Activated naive CD8-positive, alpha-beta T cell (primary cell): ENCODE measurements at regions not wholly inside any gene's neighbourhood (a gene's known extent, or its start where the extent isn't known, plus 50 kb on each side); places are given as distances from the start of the nearest gene placed in this dataset.

Source experiments
- H3K27ac Mint-ChIP-seq: one replicate; pipeline ENCODE4 v1.8.0; 2021; ENCODE audit warnings: mixed read lengths
- H3K27me3 Mint-ChIP-seq: one replicate; pipeline ENCODE4 v1.8.0; 2021; ENCODE audit warnings: mixed read lengths
- H3K36me3 Mint-ChIP-seq: one replicate; pipeline ENCODE4 v1.8.0; 2021; ENCODE audit warnings: mixed read lengths
- H3K4me1 Mint-ChIP-seq: one replicate; pipeline ENCODE4 v1.8.0; 2021; ENCODE audit warnings: low read depth, mixed read lengths
- H3K4me3 Mint-ChIP-seq: one replicate; pipeline ENCODE4 v1.8.0; 2021; ENCODE audit warnings: mild to moderate bottlenecking, mixed read lengths
- H3K9me3 Mint-ChIP-seq: one replicate; pipeline ENCODE4 v1.8.0; 2021; ENCODE audit warnings: low read depth, mixed read lengths

- Mint-ChIP-seq H3K4me3 (no peak overlapping the region), H3K27me3 (peaks cover 7% of the 10 kb centered on the region), H3K36me3 (no peaks in the 10 kb centered on the region), H3K9me3 (peaks cover 10% of the 10 kb centered on the region), H3K4me1 (no peaks in the 10 kb centered on the region), H3K27ac (no peak overlapping the region)
These were observed 129.4 kb upstream of the TENM3 start for GRCh38 chr4:182113779-182114178.

DNA sequence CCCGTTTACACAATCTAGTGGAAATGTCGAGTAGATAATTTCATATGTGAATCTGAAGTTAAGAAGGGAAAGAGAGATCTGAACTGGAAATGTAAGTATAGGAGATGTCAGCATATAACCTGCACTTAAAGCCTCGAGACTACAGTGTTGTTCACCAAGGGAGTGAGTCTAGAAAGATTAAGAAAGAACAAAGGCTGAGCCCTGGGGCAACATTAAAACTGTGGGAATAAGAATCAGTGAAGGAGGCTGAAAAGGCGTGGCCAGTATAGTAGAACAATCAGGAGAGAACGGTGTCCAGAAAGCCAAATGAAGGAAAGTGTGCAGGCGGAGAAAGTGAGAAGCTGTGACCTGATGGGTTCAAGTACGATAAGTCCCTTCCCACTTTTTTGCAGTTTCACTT, 118.8 kb upstream of the TENM3 start:
- no peak overlapping the region for H3K4me3 Mint-ChIP-seq
- H3K27me3 Mint-ChIP-seq = no peaks in the 10 kb centered on the region
- H3K27ac Mint-ChIP-seq = no peak overlapping the region
- H3K9me3 Mint-ChIP-seq = peaks cover 22% of the 10 kb centered on the region
- H3K4me1 Mint-ChIP-seq = no peaks in the 10 kb centered on the region
- no peaks in the 10 kb centered on the region for H3K36me3 Mint-ChIP-seq

DNA sequence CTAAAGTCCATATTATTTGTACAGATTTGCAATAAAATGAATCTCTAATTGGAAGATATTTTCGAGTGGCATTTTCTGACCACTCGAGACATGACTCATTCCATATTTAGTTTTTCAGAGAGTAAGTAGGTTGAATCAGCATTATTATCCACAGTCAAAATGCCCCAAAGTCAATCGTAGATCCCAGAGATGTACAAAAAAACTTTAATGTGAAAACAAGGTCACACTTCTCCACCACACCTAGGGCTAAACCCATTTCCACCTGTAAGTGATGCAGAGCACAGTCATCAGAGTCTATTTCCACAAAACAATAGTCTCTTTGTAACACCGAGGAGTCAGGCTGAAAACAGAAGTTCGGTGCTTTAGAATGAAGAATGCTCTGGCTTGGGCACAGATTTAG, 117.1 kb upstream of the TENM3 start:
- Mint-ChIP-seq H3K27me3 (no peaks in the 10 kb centered on the region), H3K9me3 (peaks cover 16% of the 10 kb centered on the region), H3K27ac (no peak overlapping the region), H3K36me3 (no peaks in the 10 kb centered on the region), H3K4me1 (no peaks in the 10 kb centered on the region), H3K4me3 (no peak overlapping the region)

- Mint-ChIP-seq H3K27me3 (no peaks in the 10 kb centered on the region), H3K36me3 (no peaks in the 10 kb centered on the region)
These were observed 116.6 kb upstream of the TENM3 start for GRCh38 chr4:182126603-182127002.

DNA sequence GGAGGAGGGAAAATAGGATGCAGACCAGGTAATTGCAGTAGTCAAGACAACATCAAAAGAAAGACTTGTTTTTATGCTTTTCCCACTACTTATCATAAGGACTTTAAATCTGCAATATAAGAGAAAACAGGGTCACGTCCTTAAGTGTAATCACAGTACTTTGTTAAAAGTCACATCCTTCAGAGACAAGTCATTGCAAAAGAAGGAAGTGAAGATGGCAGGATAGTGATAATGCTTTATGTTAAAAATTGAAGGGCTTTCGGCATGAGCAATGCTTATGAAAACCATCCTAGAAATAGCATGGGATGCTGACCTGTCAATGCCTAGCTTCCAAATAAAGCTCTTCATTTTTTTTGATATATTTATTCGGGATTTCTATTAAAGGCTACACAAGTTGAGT, 110.2 kb upstream of the TENM3 start:
- no peaks in the 10 kb centered on the region for H3K36me3 Mint-ChIP-seq
- H3K9me3 Mint-ChIP-seq = no peaks in the 10 kb centered on the region
- no peaks in the 10 kb centered on the region for H3K4me1 Mint-ChIP-seq
- no peak overlapping the region for H3K27ac Mint-ChIP-seq
- peaks cover 7% of the 10 kb centered on the region for H3K27me3 Mint-ChIP-seq
- H3K4me3 Mint-ChIP-seq = no peak overlapping the region

More at GRCh38 chr4:182126603-182127002, 116.6 kb upstream of the TENM3 start:
- H3K4me3 Mint-ChIP-seq = no peak overlapping the region
- H3K27ac Mint-ChIP-seq = no peak overlapping the region
- no peaks in the 10 kb centered on the region for H3K4me1 Mint-ChIP-seq
- peaks cover 16% of the 10 kb centered on the region for H3K9me3 Mint-ChIP-seq

DNA sequence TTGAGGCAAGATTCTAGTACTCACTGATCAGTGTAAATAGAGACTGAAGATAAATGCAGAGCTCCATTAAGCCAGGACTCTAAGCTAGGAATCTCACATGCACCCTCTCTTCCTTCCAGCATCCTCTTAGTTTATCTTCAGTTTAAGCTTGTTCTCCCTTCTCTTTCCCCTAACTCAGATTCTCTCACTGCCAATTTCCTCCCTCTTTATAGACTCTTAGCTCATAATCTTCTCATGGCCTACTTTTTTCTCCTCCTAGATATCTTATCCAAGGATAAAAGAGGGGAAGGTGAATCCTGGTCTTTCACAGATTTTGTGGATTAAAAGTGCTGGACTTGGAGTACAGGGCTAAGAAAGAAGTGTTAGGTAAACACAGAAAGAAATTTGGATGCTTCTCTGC, 108.9 kb upstream of the TENM3 start:
- Mint-ChIP-seq H3K36me3 (no peaks in the 10 kb centered on the region), H3K4me3 (no peak overlapping the region), H3K4me1 (no peaks in the 10 kb centered on the region), H3K27me3 (peaks cover 13% of the 10 kb centered on the region), H3K9me3 (no peaks in the 10 kb centered on the region), H3K27ac (no peak overlapping the region)

- H3K4me1 Mint-ChIP-seq = peaks cover under 1% of the 10 kb centered on the region
- no peak overlapping the region for H3K27ac Mint-ChIP-seq
- H3K9me3 Mint-ChIP-seq = no peaks in the 10 kb centered on the region
- H3K27me3 Mint-ChIP-seq = peaks cover 16% of the 10 kb centered on the region
- no peak overlapping the region for H3K4me3 Mint-ChIP-seq
- no peaks in the 10 kb centered on the region for H3K36me3 Mint-ChIP-seq
These were observed 107.0 kb upstream of the TENM3 start for GRCh38 chr4:182136201-182136600.

- no peaks in the 10 kb centered on the region for H3K36me3 Mint-ChIP-seq
- no peak overlapping the region for H3K27ac Mint-ChIP-seq
- H3K4me1 Mint-ChIP-seq = peaks cover 5% of the 10 kb centered on the region
- H3K27me3 Mint-ChIP-seq = peaks cover 26% of the 10 kb centered on the region
- no peaks in the 10 kb centered on the region for H3K9me3 Mint-ChIP-seq
- no peak overlapping the region for H3K4me3 Mint-ChIP-seq
These were observed 105.9 kb upstream of the TENM3 start for GRCh38 chr4:182137343-182137742.

DNA sequence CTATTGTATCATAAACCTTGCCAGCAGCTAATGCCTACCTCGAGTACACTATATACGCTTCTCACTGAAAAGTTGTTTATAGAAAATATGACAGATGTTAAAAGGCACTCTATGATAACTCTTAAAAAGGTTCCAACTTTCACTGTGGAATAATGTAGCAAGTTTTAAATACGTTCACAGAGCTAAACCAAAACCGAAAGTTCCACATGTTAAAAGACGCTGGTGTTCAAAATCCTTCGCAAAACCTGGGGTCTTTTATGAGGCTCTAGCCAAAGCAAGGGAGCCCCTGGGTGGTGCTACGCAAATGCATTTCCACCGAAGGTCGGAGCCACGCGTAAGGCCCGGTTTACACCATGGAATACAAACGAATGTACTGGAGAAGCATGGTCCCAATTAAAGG, 103.7 kb upstream of the TENM3 start:
- peaks cover 19% of the 10 kb centered on the region for H3K4me1 Mint-ChIP-seq
- peaks cover 34% of the 10 kb centered on the region for H3K27me3 Mint-ChIP-seq
- H3K9me3 Mint-ChIP-seq = no peaks in the 10 kb centered on the region
- no peak overlapping the region for H3K27ac Mint-ChIP-seq
- H3K4me3 Mint-ChIP-seq = no peak overlapping the region
- no peaks in the 10 kb centered on the region for H3K36me3 Mint-ChIP-seq

- H3K27ac Mint-ChIP-seq = no peak overlapping the region
- H3K27me3 Mint-ChIP-seq = peaks cover 39% of the 10 kb centered on the region
- H3K36me3 Mint-ChIP-seq = no peaks in the 10 kb centered on the region
- H3K4me1 Mint-ChIP-seq = peaks cover 24% of the 10 kb centered on the region
- no peaks in the 10 kb centered on the region for H3K9me3 Mint-ChIP-seq
- no peak overlapping the region for H3K4me3 Mint-ChIP-seq
These were observed 102.7 kb upstream of the TENM3 start for GRCh38 chr4:182140547-182140946.

DNA sequence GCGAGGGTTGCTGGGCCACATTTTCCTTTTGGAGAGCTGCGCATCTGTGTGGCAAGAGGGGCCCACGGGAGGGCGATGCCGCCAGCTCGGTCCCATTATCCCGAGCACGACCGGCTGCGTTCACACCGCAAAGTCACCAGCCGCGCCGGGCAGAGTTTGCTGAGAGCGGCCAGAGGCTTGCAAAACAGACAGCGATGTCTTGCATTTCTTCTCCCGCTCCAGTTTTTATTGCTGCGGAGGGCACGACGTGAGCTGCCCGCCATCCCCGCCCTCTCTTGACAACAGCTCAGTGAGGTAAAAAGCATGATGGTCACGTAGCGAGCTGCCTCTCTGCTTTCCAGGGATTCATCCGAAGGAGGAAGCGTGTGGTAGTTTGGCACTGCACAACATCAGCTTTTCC, 102.1 kb upstream of the TENM3 start:
- Mint-ChIP-seq H3K36me3 (no peaks in the 10 kb centered on the region), H3K9me3 (no peaks in the 10 kb centered on the region), H3K27ac (no peak overlapping the region), H3K27me3 (peaks cover 42% of the 10 kb centered on the region), H3K4me3 (no peak overlapping the region), H3K4me1 (peaks cover 24% of the 10 kb centered on the region)

DNA sequence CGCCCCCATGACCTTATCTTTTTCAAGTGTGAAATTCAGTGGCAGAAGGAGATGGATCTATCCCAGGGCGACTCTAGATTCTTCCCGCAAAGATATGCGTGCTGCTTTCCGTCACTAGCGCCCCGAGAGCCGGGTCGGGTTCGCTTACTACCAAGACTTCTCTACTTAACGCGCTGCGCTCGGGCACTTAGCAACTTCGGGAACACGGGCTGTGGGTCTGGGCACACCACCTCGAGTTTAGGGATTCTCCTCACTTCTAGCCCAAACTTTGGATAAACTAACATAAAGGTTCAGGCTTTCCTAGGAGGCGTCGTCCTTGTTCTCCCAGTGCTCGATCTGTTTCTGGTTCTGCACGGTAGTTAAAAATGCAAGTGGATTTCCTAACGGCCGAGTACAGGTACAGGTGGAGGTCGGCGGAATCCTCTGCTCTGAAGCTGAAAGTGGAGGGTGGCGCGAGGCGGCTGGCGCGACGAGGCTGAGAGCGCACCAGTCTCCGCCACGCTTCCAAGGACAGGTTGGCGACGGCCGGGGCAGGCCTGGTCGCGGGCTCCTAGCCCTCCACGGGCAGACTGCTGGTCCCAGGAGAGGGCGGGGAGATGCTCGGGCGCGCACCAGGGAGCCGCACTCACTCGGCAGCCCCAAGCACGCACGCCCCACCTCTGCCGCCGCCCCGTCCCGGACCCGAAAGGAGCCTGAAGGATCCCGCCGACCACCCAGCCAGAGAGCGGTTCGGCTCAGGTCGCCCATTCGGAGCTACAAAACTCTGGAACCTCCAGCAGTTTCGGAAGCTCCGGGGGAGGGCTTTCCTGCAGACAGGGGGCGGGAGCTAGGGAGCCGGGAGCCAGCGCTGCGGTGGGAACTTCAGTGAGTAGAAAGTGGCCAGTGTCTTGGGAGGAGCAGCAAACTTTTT, 100.8 kb upstream of the TENM3 start:
- Mint-ChIP-seq H3K27me3 (peaks cover 46% of the 10 kb centered on the region), H3K36me3 (no peaks in the 10 kb centered on the region)

DNA sequence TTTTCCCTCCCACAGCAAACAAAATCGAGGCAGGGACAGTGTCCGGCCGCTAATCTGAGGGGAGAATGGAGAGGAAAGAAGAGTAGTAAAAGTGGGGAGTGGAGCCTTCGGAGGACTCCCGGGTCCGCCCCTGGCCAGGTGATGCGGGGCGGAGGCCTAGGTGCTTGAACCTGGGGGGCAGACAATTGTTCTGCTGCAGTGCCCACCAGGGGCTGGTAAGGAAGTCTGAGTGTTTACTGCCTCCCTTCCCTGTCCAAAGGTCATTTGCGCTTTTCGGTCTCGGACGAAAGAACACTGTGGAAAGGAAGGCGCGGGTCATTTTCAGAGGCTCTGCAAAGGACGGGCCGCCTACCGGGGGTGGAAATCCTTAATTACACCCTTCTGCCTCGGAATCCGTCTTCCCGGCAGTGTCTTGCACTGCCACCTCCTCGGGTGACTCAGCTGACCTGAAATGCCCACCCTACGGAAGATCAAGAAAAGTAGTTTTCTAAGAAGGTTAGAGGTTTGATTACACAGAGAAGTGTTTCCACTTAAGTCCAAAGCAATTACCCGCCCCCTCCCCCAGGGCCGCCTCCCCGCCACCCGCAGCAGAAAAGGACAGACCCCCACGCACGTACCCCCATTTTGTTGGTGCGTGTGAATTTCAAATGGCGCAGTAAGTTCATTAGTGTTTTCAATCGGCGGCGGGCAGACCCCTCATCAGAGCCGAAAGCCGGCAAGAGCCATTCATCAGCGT, 99.9 kb upstream of the TENM3 start:
- H3K4me1 Mint-ChIP-seq = peaks cover 24% of the 10 kb centered on the region
- H3K27me3 Mint-ChIP-seq = peaks cover 46% of the 10 kb centered on the region
- H3K9me3 Mint-ChIP-seq = no peaks in the 10 kb centered on the region
- no peak overlapping the region for H3K27ac Mint-ChIP-seq
- H3K4me3 Mint-ChIP-seq = peak overlapping the region; percentile 79
- H3K36me3 Mint-ChIP-seq = no peaks in the 10 kb centered on the region

More for the DNA sequence above, 100.8 kb upstream of the TENM3 start:
- no peak overlapping the region for H3K27ac Mint-ChIP-seq
- no peaks in the 10 kb centered on the region for H3K9me3 Mint-ChIP-seq
- H3K4me1 Mint-ChIP-seq = peaks cover 24% of the 10 kb centered on the region
- peak overlapping the region; percentile 32 for H3K4me3 Mint-ChIP-seq

DNA sequence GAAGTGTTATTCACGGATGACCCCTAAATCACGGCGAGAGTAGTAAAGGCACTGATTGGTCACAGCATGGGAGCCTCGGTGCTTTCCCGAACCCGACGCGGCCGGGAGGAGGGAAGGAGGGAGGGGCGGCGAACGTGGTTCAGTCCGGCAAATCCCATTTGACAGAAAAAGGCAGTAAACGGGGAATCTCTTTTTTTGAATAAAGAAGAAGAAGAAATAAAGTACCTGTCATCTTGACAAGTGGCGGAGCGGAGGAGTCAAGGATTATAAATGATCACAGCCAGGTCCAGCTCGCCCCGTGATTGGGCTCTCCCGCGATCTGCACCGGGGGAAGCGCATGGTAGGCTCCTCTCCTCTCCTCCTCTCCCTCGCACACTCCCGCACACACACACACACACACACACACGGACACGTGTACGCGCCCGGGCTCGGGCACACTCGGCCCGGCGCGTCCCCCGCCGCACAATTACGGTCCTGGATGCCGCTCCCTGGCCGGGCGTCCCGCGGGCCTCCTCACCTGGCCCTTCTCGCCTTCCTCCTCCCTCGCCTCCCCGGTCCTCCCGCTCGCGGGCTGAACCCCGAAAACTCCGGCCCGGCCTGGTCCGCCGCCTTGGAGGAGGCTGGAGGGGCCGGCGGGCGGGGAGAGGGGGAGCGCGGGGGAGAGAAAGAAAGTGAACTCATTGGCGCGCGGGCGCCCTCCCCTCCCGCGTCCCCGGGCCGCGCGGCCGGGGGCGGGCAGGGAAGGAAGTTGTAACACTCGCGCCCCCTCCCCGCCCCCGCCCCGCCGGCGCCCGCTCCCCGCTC, 99.2 kb upstream of the TENM3 start:
- Mint-ChIP-seq H3K4me1 (peaks cover 24% of the 10 kb centered on the region), H3K4me3 (peak overlapping the region; percentile 79), H3K9me3 (no peaks in the 10 kb centered on the region), H3K36me3 (no peaks in the 10 kb centered on the region), H3K27ac (no peak overlapping the region), H3K27me3 (peaks cover 47% of the 10 kb centered on the region)
